ENCODE measurements at regions not wholly inside any gene's neighbourhood (a gene's known extent, or its start where the extent isn't known, plus 50 kb on each side); places are given as distances from the start of the nearest gene placed in this dataset.

GRCh38 chr6:137402143-137402680, 92.0 kb downstream of the OLIG3 start:
- no peak overlapping the region for H3K4me3 ChIP-seq (ENCODE audit: low read depth, low read length)
- no peak for DNase-seq (ENCODE audit: low read depth)
- no peak for TF ChIP-seq CTCF (IDR thresholded peaks at IDR 0.05; ENCODE audit: insufficient read depth, low read depth, low read length, missing control alignments)

GRCh38 chr6:137401088-137401487, 93.1 kb downstream of the OLIG3 start:
- no peak overlapping the region for H3K4me3 ChIP-seq (ENCODE audit: low read depth, low read length)
- no peak for DNase-seq (ENCODE audit: low read depth)

GRCh38 chr6:137399881-137400443, 94.2 kb downstream of the OLIG3 start:
- peak; percentile 53 for DNase-seq (ENCODE audit: low read depth)
- no peak overlapping the region for H3K4me3 ChIP-seq (ENCODE audit: low read depth, low read length)
- TF ChIP-seq CTCF (IDR thresholded peaks at IDR 0.05; ENCODE audit: insufficient read depth, low read depth, low read length, missing control alignments) = no peak

More at GRCh38 chr6:137401088-137401487, 93.1 kb downstream of the OLIG3 start:
- no peak for TF ChIP-seq CTCF (IDR thresholded peaks at IDR 0.05; ENCODE audit: insufficient read depth, low read depth, low read length, missing control alignments)

GRCh38 chr6:137395316-137395715, 98.9 kb downstream of the OLIG3 start:
- no peak for TF ChIP-seq CTCF (IDR thresholded peaks at IDR 0.05; ENCODE audit: insufficient read depth, low read depth, low read length, missing control alignments)

GRCh38 chr6:137391061-137391814, 103.0 kb downstream of the OLIG3 start:
- no peak overlapping the region for H3K4me3 ChIP-seq (ENCODE audit: low read depth, low read length)
- DNase-seq (ENCODE audit: low read depth) = no peak
- TF ChIP-seq CTCF (IDR thresholded peaks at IDR 0.05; ENCODE audit: insufficient read depth, low read depth, low read length, missing control alignments) = no peak

More at GRCh38 chr6:137395316-137395715, 98.9 kb downstream of the OLIG3 start:
- no peak overlapping the region for H3K4me3 ChIP-seq (ENCODE audit: low read depth, low read length)
- no peak for DNase-seq (ENCODE audit: low read depth)

- no peak overlapping the region for H3K4me3 ChIP-seq (ENCODE audit: low read depth, low read length)
- TF ChIP-seq CTCF (IDR thresholded peaks at IDR 0.05; ENCODE audit: insufficient read depth, low read depth, low read length, missing control alignments) = no peak
- DNase-seq (ENCODE audit: low read depth) = no peak
Observed at GRCh38 chr6:137390334-137390733, 103.9 kb downstream of the OLIG3 start.

All from GM12865 (cell line).